HEK293T (cell line): ENCODE measurements at regions not wholly inside any gene's neighbourhood (a gene's known extent, or its start where the extent isn't known, plus 50 kb on each side); places are given as distances from the start of the nearest gene placed in this dataset.

Experiments used
- CTCF ChIA-PET: fragments of 350-600 bp; formaldehyde crosslinking; extraction: SDS; loops from one replicate; lab custom pipeline; 2021; ENCODE audit warnings: antibody characterized with exemption, inconsistent platforms; lab: Yijun Ruan, JAX
- POLR2A ChIA-PET: fragments of 350-600 bp; formaldehyde crosslinking; extraction: SDS; loops from one replicate; lab custom pipeline; 2020; ENCODE audit warnings: antibody characterized with exemption, inconsistent platforms; lab: Yijun Ruan, JAX
- DNase-seq: peaks from one replicate; pipeline ENCODE4 v3.0.0; 2012; ENCODE audit warnings: mixed read lengths; ENCODE audit errors: extremely low spot score
- ARNT ChIP-seq: fragments of 450-650 bp; IDR thresholded peaks from 2 replicates; pipeline ENCODE4 v1.6.1; 2017; ENCODE audit warnings: mild to moderate bottlenecking
- BHLHE40 ChIP-seq: fragments of 450-650 bp; IDR thresholded peaks from 2 replicates; pipeline ENCODE4 v1.6.1; 2016; ENCODE audit warnings: mild to moderate bottlenecking, moderate library complexity, borderline replicate concordance
- CTBP1 ChIP-seq: fragments of 450-650 bp; IDR thresholded peaks from 2 replicates; pipeline ENCODE4 v1.6.1; 2016; ENCODE audit warnings: borderline replicate concordance
- ELF4 ChIP-seq: fragments of 450-650 bp; IDR thresholded peaks from 2 replicates; pipeline ENCODE4 v1.6.1; 2017; ENCODE audit warnings: antibody characterized with exemption
- FOXA1 ChIP-seq: fragments of 450-650 bp; IDR thresholded peaks from 2 replicates; pipeline ENCODE4 v1.6.1; 2016; ENCODE audit warnings: mild to moderate bottlenecking
- FOXK2 ChIP-seq: fragments of 450-650 bp; IDR thresholded peaks from 2 replicates; pipeline ENCODE4 v1.6.1; 2016; ENCODE audit warnings: mild to moderate bottlenecking
- FOXM1 ChIP-seq: fragments of 450-650 bp; IDR thresholded peaks from 2 replicates; pipeline ENCODE4 v1.6.1; 2017; ENCODE audit warnings: mild to moderate bottlenecking, borderline replicate concordance
- HDGF ChIP-seq: fragments of 450-650 bp; IDR thresholded peaks from 2 replicates; pipeline ENCODE4 v1.6.1; 2017; ENCODE audit warnings: antibody characterized with exemption, borderline replicate concordance
- L3MBTL2 ChIP-seq: fragments of 450-650 bp; conservative IDR thresholded peaks from 2 replicates; pipeline ENCODE4 v1.6.1; 2016; ENCODE audit warnings: mild to moderate bottlenecking
- LEF1 ChIP-seq: fragments of 450-650 bp; IDR thresholded peaks from 2 replicates; pipeline ENCODE4 v1.6.1; 2017; ENCODE audit warnings: mild to moderate bottlenecking, borderline replicate concordance
- NFRKB ChIP-seq: fragments of 450-650 bp; IDR thresholded peaks from 2 replicates; pipeline ENCODE4 v1.6.1; 2016; ENCODE audit warnings: mild to moderate bottlenecking, moderate library complexity
- SP1 ChIP-seq: fragments of 450-650 bp; IDR thresholded peaks from 2 replicates; pipeline ENCODE4 v1.6.1; 2017
- SUZ12 ChIP-seq: fragments of 450-650 bp; IDR thresholded peaks from 2 replicates; pipeline ENCODE4 v1.6.1; 2016; ENCODE audit warnings: mild to moderate bottlenecking
- TARDBP ChIP-seq: fragments of 450-650 bp; IDR thresholded peaks from 2 replicates; pipeline ENCODE4 v1.6.1; 2016
- ZNF384 ChIP-seq: fragments of 450-650 bp; IDR thresholded peaks from 2 replicates; pipeline ENCODE4 v1.6.1; 2016
- TF ChIP-seq, protein P1 (sequence below): fragments of 450-650 bp; IDR thresholded peaks from 2 replicates; pipeline ENCODE4 v1.6.1; 2016

DNA sequence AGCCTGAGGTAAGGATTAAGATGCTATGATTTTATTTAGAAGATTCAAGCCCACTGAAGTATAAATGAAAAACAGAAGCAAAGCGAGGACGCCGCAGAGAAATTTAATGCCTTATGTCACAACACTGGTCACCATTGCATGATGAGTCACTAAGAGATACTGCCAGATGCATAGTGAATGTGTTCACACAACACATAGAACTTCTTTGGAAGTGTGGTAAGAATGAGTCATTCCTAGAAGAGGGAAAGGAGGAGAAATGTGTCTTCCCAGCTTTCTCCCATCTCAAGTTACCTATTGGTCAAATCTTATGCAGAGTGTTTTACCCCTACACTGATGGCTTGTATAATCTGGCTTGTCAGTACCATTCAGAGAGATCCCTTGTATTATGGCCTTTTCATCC is 465.3 kb upstream of the ARRDC3 start:
- peak; percentile 8 for DNase-seq
- ChIA-PET CTCF (no interaction called here), POLR2A (no interaction called here)
- TF ChIP-seq ZNF384, result no peak
- TF ChIP-seq CTBP1, result no peak
- no peak for TF ChIP-seq LEF1

DNA sequence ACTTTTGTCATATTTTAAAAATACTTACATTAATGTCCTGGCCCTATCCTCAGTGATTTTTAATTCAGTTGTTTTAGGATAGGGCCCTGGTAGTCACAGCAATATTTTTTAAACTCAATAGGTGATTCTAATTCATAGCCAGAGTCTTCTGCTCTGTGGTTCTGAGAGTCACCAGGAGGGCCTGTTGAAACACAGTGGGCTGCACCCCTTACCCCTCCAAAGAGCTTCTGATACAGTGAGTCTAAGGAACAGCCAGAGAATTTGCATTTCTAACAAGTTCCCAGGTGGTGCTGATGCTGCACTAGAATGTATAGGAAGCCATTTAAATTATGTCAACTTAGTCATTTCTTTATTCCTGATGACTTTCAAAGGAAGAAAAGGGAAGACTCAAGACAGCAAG is 458.3 kb upstream of the ARRDC3 start:
- ChIA-PET CTCF (no interaction called here), POLR2A (no interaction called here)
- DNase-seq, result no peak
- no peak for TF ChIP-seq TARDBP
- TF ChIP-seq, protein P1, sequence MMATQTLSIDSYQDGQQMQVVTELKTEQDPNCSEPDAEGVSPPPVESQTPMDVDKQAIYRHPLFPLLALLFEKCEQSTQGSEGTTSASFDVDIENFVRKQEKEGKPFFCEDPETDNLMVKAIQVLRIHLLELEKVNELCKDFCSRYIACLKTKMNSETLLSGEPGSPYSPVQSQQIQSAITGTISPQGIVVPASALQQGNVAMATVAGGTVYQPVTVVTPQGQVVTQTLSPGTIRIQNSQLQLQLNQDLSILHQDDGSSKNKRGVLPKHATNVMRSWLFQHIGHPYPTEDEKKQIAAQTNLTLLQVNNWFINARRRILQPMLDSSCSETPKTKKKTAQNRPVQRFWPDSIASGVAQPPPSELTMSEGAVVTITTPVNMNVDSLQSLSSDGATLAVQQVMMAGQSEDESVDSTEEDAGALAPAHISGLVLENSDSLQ, result no peak
- TF ChIP-seq HDGF, result no peak
- TF ChIP-seq LEF1, result no peak
- no peak for TF ChIP-seq L3MBTL2
- no peak for TF ChIP-seq FOXM1

DNA sequence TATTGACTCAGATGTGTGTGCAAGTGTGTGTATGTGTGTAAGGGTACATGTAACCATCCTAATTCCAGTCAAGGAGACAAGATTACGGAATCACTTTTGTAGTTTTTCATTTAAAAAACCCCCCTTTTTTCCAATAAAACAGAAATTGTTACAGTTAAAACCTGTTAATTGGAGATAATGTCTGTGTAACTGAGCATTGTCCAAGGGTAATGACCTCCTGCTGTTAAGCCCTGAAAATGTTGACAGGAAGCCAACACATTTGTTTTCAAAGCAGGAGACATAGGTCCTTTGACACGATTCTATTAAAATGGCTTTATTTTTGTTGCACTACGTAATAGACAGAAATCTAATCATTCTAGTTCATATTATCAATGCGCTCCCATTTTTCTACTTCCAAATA is 457.3 kb upstream of the ARRDC3 start:
- no peak for DNase-seq
- CTCF ChIA-PET, result no interaction called here
- POLR2A ChIA-PET, result no interaction called here
- TF ChIP-seq, protein P1, result no peak
- TF ChIP-seq NFRKB (no peak), SP1 (no peak), SUZ12 (no peak), BHLHE40 (no peak), L3MBTL2 (no peak), FOXA1 (no peak), TARDBP (no peak), ZNF384 (no peak), FOXK2 (no peak), HDGF (no peak), ARNT (no peak), CTBP1 (no peak), LEF1 (no peak), ELF4 (no peak), FOXM1 (no peak)

DNA sequence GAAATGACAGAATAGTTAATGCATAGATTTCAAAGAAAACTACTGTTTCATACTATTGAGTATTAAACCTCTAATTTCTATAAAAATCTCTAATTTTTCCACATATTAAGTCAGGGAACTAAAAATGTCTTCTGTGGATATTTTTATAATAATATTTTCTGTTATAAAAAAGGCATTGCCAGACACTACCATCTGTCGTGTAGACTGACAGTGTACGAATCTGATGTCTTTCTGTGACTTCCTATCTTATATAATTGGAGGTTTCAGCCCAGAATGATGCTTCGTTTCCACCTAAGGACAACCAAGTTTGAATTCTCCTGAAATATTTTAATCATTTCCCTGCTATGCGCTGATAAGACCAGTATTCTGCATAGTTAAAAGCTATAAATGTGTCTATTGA is 456.6 kb upstream of the ARRDC3 start:
- no peak for DNase-seq
- CTCF ChIA-PET, result no interaction called here
- POLR2A ChIA-PET, result no interaction called here
- TF ChIP-seq BHLHE40, result no peak
- no peak for TF ChIP-seq ELF4
- no peak for TF ChIP-seq ZNF384
- TF ChIP-seq CTBP1, result no peak
- TF ChIP-seq, protein P1, result no peak
- no peak for TF ChIP-seq HDGF
- TF ChIP-seq LEF1, result no peak
- no peak for TF ChIP-seq FOXK2
- no peak for TF ChIP-seq ARNT
- TF ChIP-seq FOXA1, result no peak
- TF ChIP-seq L3MBTL2, result no peak
- TF ChIP-seq NFRKB, result no peak
- no peak for TF ChIP-seq SUZ12
- TF ChIP-seq SP1, result no peak
- no peak for TF ChIP-seq TARDBP
- no peak for TF ChIP-seq FOXM1

DNA sequence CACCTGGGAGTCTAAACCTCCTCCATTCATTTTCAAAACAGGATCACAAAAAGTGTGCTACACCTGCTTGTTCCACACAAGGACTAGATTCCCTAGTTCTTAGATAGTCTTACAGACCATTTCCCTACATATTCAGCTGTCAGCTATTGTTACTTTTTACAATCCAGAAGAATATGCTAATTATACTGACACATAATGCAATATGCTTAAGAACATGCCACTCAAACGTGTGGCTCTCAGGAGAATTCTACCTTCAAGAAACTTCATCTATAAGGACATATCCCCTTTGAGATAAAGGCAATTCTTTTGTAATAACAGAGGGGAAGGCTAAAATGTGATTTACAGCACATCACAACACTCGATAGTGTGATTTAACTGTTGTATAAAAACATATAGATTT is 456.1 kb upstream of the ARRDC3 start:
- ChIA-PET CTCF (no interaction called here), POLR2A (no interaction called here)
- TF ChIP-seq, protein P1, result peak; percentile 24; the same call in 1 of the 2 replicates
- TF ChIP-seq TARDBP, result no peak
- DNase-seq, result no peak

DNA sequence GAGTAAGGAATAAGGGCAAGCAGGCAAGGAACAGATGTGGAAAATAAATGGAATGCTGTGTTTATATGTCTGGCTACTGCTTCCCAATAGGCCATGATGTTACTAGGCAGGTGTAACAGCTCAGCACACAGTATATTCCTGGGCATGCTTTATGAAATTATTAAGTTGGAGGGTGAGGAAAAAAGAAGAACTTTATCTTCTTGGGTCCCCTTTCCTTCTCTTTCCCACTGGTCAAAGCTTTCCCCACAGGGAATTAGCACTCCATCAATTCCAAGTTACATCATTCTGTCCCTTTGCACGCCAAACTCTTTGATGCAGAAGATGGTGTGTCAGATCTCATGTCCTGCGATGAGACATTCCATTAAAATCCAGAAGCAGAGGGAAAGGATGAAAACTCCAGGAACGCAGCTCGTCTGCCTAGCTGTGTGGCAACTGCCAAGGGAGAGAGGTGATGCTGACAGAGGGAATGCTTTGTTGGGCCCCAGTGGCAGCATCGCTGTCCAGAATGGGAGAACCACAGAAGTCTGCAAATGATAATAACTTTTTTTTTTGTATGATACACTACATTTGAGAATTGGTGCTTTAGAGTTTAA is 447.3 kb upstream of the ARRDC3 start:
- ChIA-PET CTCF (no interaction called here), POLR2A (no interaction called here)
- no peak for DNase-seq
- no peak for TF ChIP-seq ELF4
- TF ChIP-seq ARNT, result no peak
- TF ChIP-seq FOXM1, result no peak
- no peak for TF ChIP-seq SP1
- no peak for TF ChIP-seq BHLHE40
- TF ChIP-seq SUZ12, result no peak
- TF ChIP-seq LEF1, result no peak
- TF ChIP-seq HDGF, result no peak
- no peak for TF ChIP-seq L3MBTL2
- no peak for TF ChIP-seq CTBP1
- no peak for TF ChIP-seq FOXK2
- TF ChIP-seq TARDBP, result no peak
- TF ChIP-seq ZNF384, result no peak
- TF ChIP-seq FOXA1, result no peak
- TF ChIP-seq, protein P1, result no peak
